GM12872 (cell line): ENCODE measurements at regions not wholly inside any gene's neighbourhood (a gene's known extent, or its start where the extent isn't known, plus 50 kb on each side); places are given as distances from the start of the nearest gene placed in this dataset.

Source experiments
- CTCF ChIP-seq: IDR thresholded peaks from 3 replicates; pipeline ENCODE4 v1.5.1; 2011; ENCODE audit warnings: low read depth, mild to moderate bottlenecking, low read length, moderate library complexity; ENCODE audit not compliant: insufficient read depth

- no peak for TF ChIP-seq CTCF
Observed at GRCh38 chr4:114226968-114227760, 247.7 kb upstream of the ARSJ start.

DNA sequence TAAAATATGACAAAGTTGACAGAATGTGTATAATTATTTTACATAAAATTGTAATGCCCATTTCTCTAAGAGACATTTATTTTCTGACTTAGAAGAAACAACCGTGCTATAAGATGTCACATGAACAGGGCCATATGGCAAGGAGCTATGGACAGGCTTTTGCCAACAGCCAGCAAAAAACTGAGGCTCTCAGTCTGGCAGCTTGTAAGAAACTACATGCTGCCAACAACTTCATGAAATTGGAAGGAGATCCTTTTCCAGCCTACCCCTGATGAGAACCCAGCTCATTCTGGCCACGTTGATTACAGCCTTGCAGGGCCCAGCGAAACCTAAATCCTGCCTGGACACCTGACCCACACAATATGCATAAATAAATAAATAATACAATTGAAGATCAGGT, 250.3 kb upstream of the ARSJ start:
- no peak for TF ChIP-seq CTCF

GRCh38 chr4:114236171-114236769, 256.8 kb upstream of the ARSJ start:
- TF ChIP-seq CTCF: no peak

- TF ChIP-seq CTCF: no peak
Observed at GRCh38 chr4:114237997-114238396, 258.6 kb upstream of the ARSJ start.

GRCh38 chr4:114249561-114249960, 270.1 kb upstream of the ARSJ start:
- TF ChIP-seq CTCF: no peak

DNA sequence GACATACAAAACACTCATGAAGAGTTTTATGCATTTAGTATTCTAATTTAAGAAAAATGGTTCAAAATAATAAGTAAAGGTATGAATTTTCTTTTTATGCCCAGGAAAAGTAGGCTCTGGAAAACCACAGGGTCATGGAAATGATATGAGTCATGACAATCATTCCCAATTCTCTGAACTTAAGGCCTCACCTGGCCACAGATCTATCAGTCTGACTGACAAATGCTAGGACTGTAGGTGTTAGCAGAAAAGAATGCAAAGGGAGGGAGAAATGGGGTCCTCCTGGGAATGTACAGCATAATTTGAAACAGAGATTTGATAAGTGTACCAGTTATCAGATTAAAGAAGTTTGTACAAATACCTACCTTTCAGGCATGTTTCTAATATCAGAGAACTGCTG, 270.5 kb upstream of the ARSJ start:
- TF ChIP-seq CTCF: no peak

DNA sequence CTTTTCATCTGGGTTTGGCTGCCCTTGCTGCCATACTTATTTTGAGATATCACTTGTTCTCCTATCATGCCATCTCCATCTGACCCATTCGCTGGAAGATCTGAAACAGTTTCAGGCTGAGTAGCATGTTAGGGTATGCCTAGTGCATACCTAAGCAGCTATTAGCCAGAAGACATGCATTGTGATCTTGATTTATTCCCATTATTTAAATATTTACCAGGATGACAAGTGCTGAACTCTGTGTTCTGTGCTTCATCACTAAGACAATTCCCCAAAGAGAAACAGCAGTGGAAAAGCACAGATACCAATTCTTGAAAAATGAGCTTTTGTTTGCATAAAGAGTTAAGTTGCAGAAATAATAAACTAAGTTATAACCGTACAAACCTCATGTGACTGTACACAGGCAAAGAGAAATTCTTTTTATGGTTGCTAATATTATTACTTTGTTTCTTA, 271.0 kb upstream of the ARSJ start:
- no peak for TF ChIP-seq CTCF
